ENCODE measurements at regions not wholly inside any gene's neighbourhood (a gene's known extent, or its start where the extent isn't known, plus 50 kb on each side); places are given as distances from the start of the nearest gene placed in this dataset.

- TF ChIP-seq POU6F1 (CRISPR knock-in tag; IDR thresholded peaks at IDR 0.05; ENCODE audit: borderline replicate concordance, low read depth), result no peak
- TF ChIP-seq, protein P1, sequence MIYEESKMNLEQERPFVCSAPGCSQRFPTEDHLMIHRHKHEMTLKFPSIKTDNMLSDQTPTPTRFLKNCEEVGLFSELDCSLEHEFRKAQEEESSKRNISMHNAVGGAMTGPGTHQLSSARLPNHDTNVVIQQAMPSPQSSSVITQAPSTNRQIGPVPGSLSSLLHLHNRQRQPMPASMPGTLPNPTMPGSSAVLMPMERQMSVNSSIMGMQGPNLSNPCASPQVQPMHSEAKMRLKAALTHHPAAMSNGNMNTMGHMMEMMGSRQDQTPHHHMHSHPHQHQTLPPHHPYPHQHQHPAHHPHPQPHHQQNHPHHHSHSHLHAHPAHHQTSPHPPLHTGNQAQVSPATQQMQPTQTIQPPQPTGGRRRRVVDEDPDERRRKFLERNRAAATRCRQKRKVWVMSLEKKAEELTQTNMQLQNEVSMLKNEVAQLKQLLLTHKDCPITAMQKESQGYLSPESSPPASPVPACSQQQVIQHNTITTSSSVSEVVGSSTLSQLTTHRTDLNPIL (CRISPR knock-in tag; IDR thresholded peaks at IDR 0.05; ENCODE audit: low read depth), result no peak
- TF ChIP-seq BACH2 (CRISPR knock-in tag; IDR thresholded peaks at IDR 0.05; ENCODE audit: borderline replicate concordance), result no peak
- no peak for TF ChIP-seq ESRRG (CRISPR knock-in tag; IDR thresholded peaks at IDR 0.05)
- no peak for TF ChIP-seq TCF4 (CRISPR knock-in tag; IDR thresholded peaks at IDR 0.05; ENCODE audit: borderline replicate concordance)
- TF ChIP-seq OSR1 (CRISPR knock-in tag; IDR thresholded peaks at IDR 0.05), result no peak
- TF ChIP-seq ISL1 (CRISPR knock-in tag; IDR thresholded peaks at IDR 0.05), result no peak
- TF ChIP-seq PPARA (CRISPR knock-in tag; IDR thresholded peaks at IDR 0.05; ENCODE audit: borderline replicate concordance), result no peak
- no peak for TF ChIP-seq ARNTL (CRISPR knock-in tag; IDR thresholded peaks at IDR 0.05; ENCODE audit: borderline replicate concordance, low read depth)
- TF ChIP-seq ZFP3 (CRISPR knock-in tag; IDR thresholded peaks at IDR 0.05), result no peak
- no peak for TF ChIP-seq ZNF8 (CRISPR knock-in tag; IDR thresholded peaks at IDR 0.05)
Observed at GRCh38 chr1:10947181-10947580, 65.3 kb upstream of the TARDBP start.
